GM19455 (cell line): ENCODE measurements at regions not wholly inside any gene's neighbourhood (a gene's known extent, or its start where the extent isn't known, plus 50 kb on each side); places are given as distances from the start of the nearest gene placed in this dataset.

Experiments
- ATAC-seq: cut with Tn5 transposase; IDR thresholded peaks from one replicate; pipeline ENCODE4 v1.9.1; 2021; ENCODE audit not compliant: unreplicated experiment

GRCh38 chr9:106580546-106580945, 282.4 kb upstream of the ZNF462 start:
- ATAC-seq = no peak

- ATAC-seq = no peak
These were observed 281.0 kb upstream of the ZNF462 start for GRCh38 chr9:106581973-106582372.

- no peak for ATAC-seq
These were observed 279.2 kb upstream of the ZNF462 start for GRCh38 chr9:106583751-106584150.

GRCh38 chr9:106587042-106587441, 275.9 kb upstream of the ZNF462 start:
- ATAC-seq = no peak

- ATAC-seq = no peak
These were observed 274.3 kb upstream of the ZNF462 start for GRCh38 chr9:106588626-106589025.

GRCh38 chr9:106590759-106591505, 272.0 kb upstream of the ZNF462 start:
- no peak for ATAC-seq

GRCh38 chr9:106593201-106593600, 269.8 kb upstream of the ZNF462 start:
- no peak for ATAC-seq

- no peak for ATAC-seq
These were observed 266.0 kb upstream of the ZNF462 start for GRCh38 chr9:106596984-106597383.

GRCh38 chr9:106600955-106601560, 261.9 kb upstream of the ZNF462 start:
- ATAC-seq = no peak

- no peak for ATAC-seq
These were observed 260.6 kb upstream of the ZNF462 start for GRCh38 chr9:106602344-106602743.

- no peak for ATAC-seq
These were observed 249.7 kb upstream of the ZNF462 start for GRCh38 chr9:106613250-106613737.

- no peak for ATAC-seq
These were observed 247.7 kb upstream of the ZNF462 start for GRCh38 chr9:106615118-106615889.

- no peak for ATAC-seq
These were observed 246.9 kb upstream of the ZNF462 start for GRCh38 chr9:106616026-106616425.

GRCh38 chr9:106616851-106617345, 246.1 kb upstream of the ZNF462 start:
- ATAC-seq = no peak

- ATAC-seq = no peak
These were observed 243.8 kb upstream of the ZNF462 start for GRCh38 chr9:106619211-106619610.

GRCh38 chr9:106620081-106620480, 242.9 kb upstream of the ZNF462 start:
- no peak for ATAC-seq

- no peak for ATAC-seq
These were observed 242.1 kb upstream of the ZNF462 start for GRCh38 chr9:106620866-106621265.

GRCh38 chr9:106621313-106622163, 241.4 kb upstream of the ZNF462 start:
- no peak for ATAC-seq

GRCh38 chr9:106622164-106622487, 240.8 kb upstream of the ZNF462 start:
- ATAC-seq = no peak

- no peak for ATAC-seq
These were observed 239.4 kb upstream of the ZNF462 start for GRCh38 chr9:106623558-106623957.

GRCh38 chr9:106625259-106625789, 237.6 kb upstream of the ZNF462 start:
- ATAC-seq = no peak
